Erythroblast (primary cell): ENCODE measurements at regions not wholly inside any gene's neighbourhood (a gene's known extent, or its start where the extent isn't known, plus 50 kb on each side); places are given as distances from the start of the nearest gene placed in this dataset.

Experiments used
- DNase-seq, 2 experiments: peaks; one replicate each; lab custom pipeline; 2025; lab: John Stamatoyannopoulos, UW
- GATA1 ChIP-seq: IDR thresholded peaks from 2 replicates; pipeline ENCODE4 v1.6.1; 2011; ENCODE audit warnings: low read depth, mild to moderate bottlenecking, control low read depth, low read length, moderate library complexity
- POLR2A ChIP-seq: IDR thresholded peaks from 2 replicates; pipeline ENCODE4 v1.6.1; 2011; ENCODE audit warnings: mild to moderate bottlenecking, low read length

GRCh38 chr10:84038035-84038434, 101.3 kb upstream of the GHITM start:
- no peak for TF ChIP-seq GATA1
- no peak for TF ChIP-seq POLR2A
- no peak for DNase-seq

GRCh38 chr10:84039957-84040356, 99.4 kb upstream of the GHITM start:
- DNase-seq, result no peak
- TF ChIP-seq POLR2A, result no peak
- TF ChIP-seq GATA1, result no peak

- TF ChIP-seq POLR2A (no peak), GATA1 (no peak)
- DNase-seq, result no peak
Measured at GRCh38 chr10:84047258-84048010, 91.9 kb upstream of the GHITM start.

DNA sequence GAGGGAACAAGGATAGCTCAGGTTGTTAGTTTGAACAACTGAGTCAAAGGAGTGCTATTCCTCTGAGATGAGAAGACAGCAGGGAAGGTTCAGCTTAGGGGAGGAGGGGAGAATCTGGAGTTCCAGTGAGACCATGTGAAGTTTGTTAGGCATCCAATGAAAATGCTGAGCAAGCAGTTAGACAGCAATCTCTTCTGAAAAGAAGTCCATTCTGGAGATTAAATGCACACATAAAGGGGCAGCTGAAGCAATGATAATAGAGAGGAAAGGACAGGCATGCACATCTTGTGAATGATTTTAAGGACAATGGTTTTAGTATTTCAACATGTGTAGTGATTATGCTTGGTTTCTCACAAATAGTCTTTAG, 89.7 kb upstream of the GHITM start:
- DNase-seq, result no peak
- TF ChIP-seq GATA1 (no peak), POLR2A (no peak)

- no peak for DNase-seq
- no peak for TF ChIP-seq GATA1
- no peak for TF ChIP-seq POLR2A
Measured at GRCh38 chr10:84053626-84054025, 85.7 kb upstream of the GHITM start.

DNA sequence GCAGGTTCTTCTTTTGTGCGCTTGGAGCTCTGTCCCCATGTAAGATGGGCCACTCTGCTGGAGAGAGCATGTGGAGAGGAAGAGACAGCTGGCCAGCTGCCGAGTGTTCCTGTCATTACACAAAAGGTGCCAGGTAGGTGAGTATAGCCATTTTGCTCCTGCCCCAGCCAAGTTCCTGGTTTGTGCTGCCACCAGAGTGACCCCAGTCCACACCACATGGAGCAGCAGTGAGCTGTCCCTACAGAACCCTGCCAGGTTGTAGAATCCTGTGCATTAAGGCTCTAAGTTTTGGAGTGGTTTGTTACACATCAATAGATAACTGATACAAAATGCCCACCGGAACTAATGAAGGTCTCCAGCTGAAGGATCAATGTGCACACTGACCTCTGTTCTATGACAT, 84.6 kb upstream of the GHITM start:
- TF ChIP-seq GATA1, result no peak
- TF ChIP-seq POLR2A, result no peak
- no peak for DNase-seq

- no peak for TF ChIP-seq GATA1
- TF ChIP-seq POLR2A, result no peak
- DNase-seq, result no peak
Measured at GRCh38 chr10:84059526-84059925, 79.8 kb upstream of the GHITM start.

DNA sequence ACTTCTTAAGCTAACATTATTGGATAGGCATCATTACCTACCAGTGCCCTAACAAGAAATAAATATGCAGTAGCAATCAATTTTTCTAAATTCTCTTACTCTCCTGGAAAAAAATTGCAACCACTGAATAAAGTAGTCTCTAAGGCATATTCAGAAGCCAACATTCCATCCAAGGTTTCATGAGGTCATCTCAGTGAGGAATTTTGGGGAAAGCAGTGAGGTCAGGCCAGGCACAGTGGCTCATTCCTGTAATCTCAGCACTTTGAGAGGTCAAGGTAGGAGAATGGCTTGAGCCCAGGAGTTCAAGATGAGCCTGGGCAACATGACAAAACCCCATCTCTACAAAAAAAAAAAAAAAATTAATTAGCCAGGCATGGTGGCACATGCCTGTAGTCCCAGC, 75.9 kb upstream of the GHITM start:
- TF ChIP-seq GATA1, result no peak
- no peak for TF ChIP-seq POLR2A
- DNase-seq, result no peak

- DNase-seq, result no peak
- TF ChIP-seq POLR2A, result no peak
- TF ChIP-seq GATA1, result no peak
Measured at GRCh38 chr10:84065804-84066601, 73.3 kb upstream of the GHITM start.

- DNase-seq, result no peak
- no peak for TF ChIP-seq GATA1
- no peak for TF ChIP-seq POLR2A
Measured at GRCh38 chr10:84074521-84074920, 64.8 kb upstream of the GHITM start.

DNA sequence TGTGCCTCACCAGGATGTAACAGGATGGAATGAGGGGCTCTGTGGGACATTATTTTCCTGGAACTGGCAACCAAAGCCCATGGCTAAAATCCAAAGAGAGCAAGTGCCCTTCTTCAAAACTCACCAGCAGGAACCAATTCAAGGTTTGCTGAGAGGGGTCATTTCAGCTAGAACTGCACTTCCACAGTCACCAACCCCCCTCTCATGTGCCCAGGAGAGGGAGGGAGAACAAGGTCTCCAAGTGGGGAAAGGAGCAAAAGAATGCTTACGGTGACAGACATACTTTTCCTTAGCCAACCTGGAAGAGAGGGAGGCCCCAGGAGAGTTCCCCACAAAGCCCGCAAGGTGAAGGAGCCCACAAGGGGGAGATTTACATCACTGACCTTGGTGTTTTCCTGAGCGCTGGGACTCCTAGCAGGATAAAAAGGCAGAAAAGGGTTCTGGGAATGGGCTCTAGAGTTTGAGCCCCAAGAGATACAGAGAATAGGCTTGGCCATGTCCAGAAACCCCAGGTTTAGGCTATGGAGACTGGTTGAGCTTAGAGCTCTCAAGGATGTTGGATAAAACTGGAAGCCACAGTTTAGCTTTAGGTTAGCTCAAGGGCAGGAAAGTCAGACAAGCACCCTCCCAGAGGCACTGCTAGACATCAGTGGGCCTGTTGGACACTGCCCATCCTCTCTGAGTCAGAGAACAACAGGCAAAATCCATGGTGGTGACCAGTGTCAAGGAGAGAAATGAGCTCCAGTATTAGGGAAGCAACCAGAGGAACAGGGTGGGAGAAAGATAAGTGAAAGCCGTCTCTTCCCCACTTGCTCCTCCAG, 63.9 kb upstream of the GHITM start:
- DNase-seq, result no peak
- TF ChIP-seq GATA1, result no peak
- no peak for TF ChIP-seq POLR2A

DNA sequence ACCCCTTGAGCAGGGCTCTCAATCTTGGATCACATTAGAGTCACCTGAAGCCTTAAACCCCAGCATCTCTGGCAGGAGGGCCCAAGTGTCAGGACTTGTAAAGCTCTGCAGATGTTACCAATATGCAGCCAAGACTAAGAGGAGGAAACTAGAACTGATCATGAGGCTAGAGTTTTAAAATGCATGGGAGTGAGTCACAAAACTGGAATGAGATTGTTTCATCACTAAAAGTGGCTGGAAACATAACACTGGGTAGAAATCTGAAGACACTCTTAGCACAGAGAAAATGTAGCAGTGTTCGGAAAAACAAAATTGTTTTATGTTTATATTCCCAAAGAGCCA, 63.3 kb upstream of the GHITM start:
- TF ChIP-seq POLR2A (no peak), GATA1 (no peak)
- no peak for DNase-seq

DNA sequence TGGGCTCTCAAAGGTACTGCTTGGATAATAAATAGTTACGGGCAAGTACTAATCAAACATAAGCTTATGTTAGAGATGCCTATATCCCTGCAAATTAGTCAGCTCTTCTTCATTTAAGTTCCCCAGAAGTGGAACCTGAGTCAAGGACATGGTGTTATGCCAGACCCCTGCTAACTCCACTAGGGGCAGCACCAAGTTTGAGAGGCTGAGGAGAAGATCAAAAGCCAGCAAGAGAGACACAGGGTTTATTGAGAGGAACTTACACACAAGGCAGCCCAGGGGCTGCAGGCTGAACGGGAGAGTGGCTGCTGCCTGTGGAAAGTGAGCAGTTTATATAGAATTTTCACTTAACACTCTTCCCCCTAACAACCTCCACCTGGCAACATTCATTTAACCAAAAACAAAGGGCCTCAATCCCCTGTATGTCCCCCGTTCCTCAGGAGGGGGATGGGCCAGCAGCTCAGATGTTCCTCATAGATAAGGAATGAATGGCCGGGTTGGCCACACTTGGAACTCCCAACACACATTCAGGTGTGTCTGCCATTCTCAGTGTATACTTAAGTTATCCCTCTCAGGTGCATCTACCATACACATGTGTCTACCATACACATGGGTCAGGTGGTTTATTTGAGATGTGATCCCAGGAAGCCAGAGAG, 62.6 kb upstream of the GHITM start:
- peak in 1 of 2 experiments; percentile 1 for DNase-seq
- TF ChIP-seq GATA1, result no peak
- TF ChIP-seq POLR2A, result no peak

- no peak for DNase-seq
- TF ChIP-seq GATA1 (no peak), POLR2A (no peak)
Measured at GRCh38 chr10:84077768-84078167, 61.5 kb upstream of the GHITM start.
